KMS-11 (cell line): ENCODE measurements at regions not wholly inside any gene's neighbourhood (a gene's known extent, or its start where the extent isn't known, plus 50 kb on each side); places are given as distances from the start of the nearest gene placed in this dataset.

Source experiments
- H2AFZ ChIP-seq: fragments of 200-600 bp; sonication (generic); 2 replicates; pipeline ENCODE4 v1.6.1; 2016; ENCODE audit warnings: antibody characterized with exemption, mixed run types, low read depth
- H3K27ac ChIP-seq: fragments of 200-600 bp; sonication (generic); 2 replicates; pipeline ENCODE4 v1.6.1; 2016; ENCODE audit warnings: mild to moderate bottlenecking, mixed run types
- H3K27me3 ChIP-seq: fragments of 200-600 bp; sonication (generic); 2 replicates; pipeline ENCODE4 v1.6.1; 2017; ENCODE audit warnings: mild to moderate bottlenecking, low read depth, mixed run types, moderate library complexity; ENCODE audit not compliant: insufficient read depth
- H3K36me3 ChIP-seq: fragments of 200-600 bp; sonication (generic); 2 replicates; pipeline ENCODE4 v1.6.1; 2017; ENCODE audit warnings: mild to moderate bottlenecking, mixed run types; ENCODE audit not compliant: insufficient read depth
- H3K4me1 ChIP-seq: fragments of 200-600 bp; sonication (generic); 2 replicates; pipeline ENCODE4 v1.6.1; 2016; ENCODE audit warnings: mild to moderate bottlenecking, low read depth, mixed run types; ENCODE audit not compliant: poor library complexity, severe bottlenecking
- H3K4me2 ChIP-seq: fragments of 200-600 bp; sonication (generic); 2 replicates; pipeline ENCODE4 v1.7.0; 2016; ENCODE audit warnings: mild to moderate bottlenecking, mixed run types
- H3K4me3 ChIP-seq: fragments of 200-600 bp; sonication (generic); IDR thresholded peaks from 2 replicates; pipeline ENCODE4 v1.6.1; 2017; ENCODE audit warnings: low read depth, low read length, mixed read lengths; ENCODE audit not compliant: insufficient read depth
- H3K79me2 ChIP-seq: fragments of 200-600 bp; sonication (generic); 2 replicates; pipeline ENCODE4 v1.6.1; 2016; ENCODE audit warnings: low read depth, mixed run types; ENCODE audit not compliant: insufficient read depth
- H3K9ac ChIP-seq: fragments of 200-600 bp; sonication (generic); 2 replicates; pipeline ENCODE4 v1.6.1; 2016; ENCODE audit warnings: mild to moderate bottlenecking, mixed run types
- H4K20me1 ChIP-seq: fragments of 200-600 bp; sonication (generic); 2 replicates; pipeline ENCODE4 v1.6.1; 2016; ENCODE audit warnings: mild to moderate bottlenecking, mixed run types; ENCODE audit not compliant: insufficient read depth
- CTCF ChIP-seq: fragments of 200-600 bp; sonication (generic); conservative IDR thresholded peaks from 2 replicates; pipeline ENCODE4 v1.6.1; 2017; ENCODE audit warnings: low read depth, mild to moderate bottlenecking, antibody characterized with exemption, low read length, moderate library complexity, mixed read lengths

- Histone ChIP-seq H3K27me3 (no peaks in the 10 kb centered on the region), H4K20me1 (no peaks in the 10 kb centered on the region), H2AFZ (no peak overlapping the region), H3K27ac (no peak overlapping the region), H3K4me1 (no peaks in the 10 kb centered on the region), H3K4me2 (no peak overlapping the region), H3K4me3 (no peak overlapping the region), H3K9ac (no peak overlapping the region), H3K79me2 (no peaks in the 10 kb centered on the region), H3K36me3 (no peaks in the 10 kb centered on the region)
- no peak for TF ChIP-seq CTCF
Observed at GRCh38 chr6:14974792-14975470, 270.9 kb upstream of the JARID2 start.

DNA sequence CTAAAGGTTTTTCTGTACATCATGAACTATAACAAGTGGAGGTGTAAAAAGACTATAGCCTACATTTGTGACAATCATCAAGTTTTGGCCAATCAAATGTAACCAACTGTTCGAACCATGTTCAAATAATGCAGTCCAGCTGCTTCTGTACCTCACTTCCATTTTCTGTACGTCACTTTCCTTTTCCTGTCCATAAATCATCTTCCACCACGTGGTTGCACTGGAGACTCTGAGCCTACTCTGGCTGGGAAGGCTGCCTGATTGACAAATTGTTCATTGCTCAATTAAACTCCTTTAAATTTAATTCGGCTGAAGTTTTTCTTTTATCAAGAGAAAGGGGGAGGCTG lies 270.4 kb upstream of the JARID2 start:
- no peak overlapping the region for H3K4me2 ChIP-seq
- H3K4me3 ChIP-seq: no peak overlapping the region
- no peak overlapping the region for H3K9ac ChIP-seq
- no peaks in the 10 kb centered on the region for H3K4me1 ChIP-seq
- H4K20me1 ChIP-seq: no peaks in the 10 kb centered on the region
- no peaks in the 10 kb centered on the region for H3K27me3 ChIP-seq
- no peak for TF ChIP-seq CTCF
- no peaks in the 10 kb centered on the region for H3K79me2 ChIP-seq
- H2AFZ ChIP-seq: no peak overlapping the region
- no peaks in the 10 kb centered on the region for H3K36me3 ChIP-seq
- no peak overlapping the region for H3K27ac ChIP-seq

DNA sequence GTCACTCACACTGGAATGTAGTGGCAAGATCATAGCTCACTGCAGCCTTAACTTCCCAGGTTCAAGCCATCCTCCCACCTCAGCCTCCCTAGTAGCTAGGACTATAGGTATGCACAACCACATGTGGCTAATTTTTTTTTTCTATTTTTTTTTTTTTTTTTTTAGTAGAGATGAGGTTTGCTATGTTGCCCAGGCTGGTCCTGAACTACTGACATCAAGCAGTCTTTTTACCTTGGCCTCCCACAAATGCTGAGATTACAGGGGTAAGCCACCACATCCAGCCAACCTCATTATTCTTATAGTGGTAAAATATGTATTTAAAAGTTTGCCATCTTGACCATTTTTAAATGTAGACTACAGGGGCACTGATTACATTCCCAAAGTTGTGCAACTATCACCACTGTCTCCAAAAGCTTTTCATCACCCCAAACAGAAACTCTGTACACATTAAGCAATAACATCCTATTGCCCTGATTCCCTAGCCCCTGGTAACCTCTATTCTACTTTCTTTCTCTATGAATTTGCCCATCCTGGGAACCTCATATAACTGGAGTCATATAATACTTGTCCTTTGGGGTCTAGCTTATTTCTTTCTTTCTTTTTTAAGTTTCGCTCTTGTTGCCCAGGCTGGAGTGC lies 268.0 kb upstream of the JARID2 start:
- no peak overlapping the region for H3K27ac ChIP-seq

DNA sequence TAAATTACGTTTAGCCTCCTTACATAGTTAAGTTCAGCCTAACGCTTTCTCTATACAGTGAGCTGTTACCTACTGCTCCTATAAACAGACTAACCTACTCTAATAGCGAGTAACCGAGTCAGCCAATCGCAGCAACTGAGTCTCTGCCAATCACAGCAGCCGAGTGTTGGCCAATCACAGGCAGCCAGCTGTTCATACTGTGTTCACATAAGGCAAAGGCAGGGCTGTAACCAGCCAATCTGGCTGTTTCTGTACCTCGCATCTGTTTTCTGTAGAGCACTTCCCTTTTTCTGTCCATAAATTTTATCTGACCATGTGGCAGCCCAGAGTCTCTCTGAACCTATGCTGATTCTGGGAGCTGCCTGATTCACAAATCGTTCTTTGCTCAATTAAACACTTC lies 263.9 kb upstream of the JARID2 start:
- Histone ChIP-seq H2AFZ (no peak overlapping the region), H3K27ac (no peak overlapping the region)

More for the DNA sequence above, 268.0 kb upstream of the JARID2 start:
- H3K79me2 ChIP-seq: no peaks in the 10 kb centered on the region
- no peak overlapping the region for H3K4me3 ChIP-seq
- H3K27me3 ChIP-seq: no peaks in the 10 kb centered on the region
- H3K36me3 ChIP-seq: no peaks in the 10 kb centered on the region
- H3K4me1 ChIP-seq: no peaks in the 10 kb centered on the region
- TF ChIP-seq CTCF: no peak
- no peak overlapping the region for H3K4me2 ChIP-seq
- H2AFZ ChIP-seq: no peak overlapping the region
- H3K9ac ChIP-seq: no peak overlapping the region
- no peaks in the 10 kb centered on the region for H4K20me1 ChIP-seq

More for the DNA sequence above, 263.9 kb upstream of the JARID2 start:
- H3K36me3 ChIP-seq: no peaks in the 10 kb centered on the region
- H3K4me2 ChIP-seq: no peak overlapping the region
- no peaks in the 10 kb centered on the region for H4K20me1 ChIP-seq
- no peak overlapping the region for H3K9ac ChIP-seq
- H3K4me3 ChIP-seq: no peak overlapping the region
- no peaks in the 10 kb centered on the region for H3K4me1 ChIP-seq
- TF ChIP-seq CTCF: no peak
- H3K27me3 ChIP-seq: no peaks in the 10 kb centered on the region
- no peaks in the 10 kb centered on the region for H3K79me2 ChIP-seq
